ENCODE measurements at regions not wholly inside any gene's neighbourhood (a gene's known extent, or its start where the extent isn't known, plus 50 kb on each side); places are given as distances from the start of the nearest gene placed in this dataset.
"Not testable (repeated sequence)": the region's sequence is repeated elsewhere in the genome, so short reads cannot be mapped to it uniquely, and the experiment has no call there.

DNA sequence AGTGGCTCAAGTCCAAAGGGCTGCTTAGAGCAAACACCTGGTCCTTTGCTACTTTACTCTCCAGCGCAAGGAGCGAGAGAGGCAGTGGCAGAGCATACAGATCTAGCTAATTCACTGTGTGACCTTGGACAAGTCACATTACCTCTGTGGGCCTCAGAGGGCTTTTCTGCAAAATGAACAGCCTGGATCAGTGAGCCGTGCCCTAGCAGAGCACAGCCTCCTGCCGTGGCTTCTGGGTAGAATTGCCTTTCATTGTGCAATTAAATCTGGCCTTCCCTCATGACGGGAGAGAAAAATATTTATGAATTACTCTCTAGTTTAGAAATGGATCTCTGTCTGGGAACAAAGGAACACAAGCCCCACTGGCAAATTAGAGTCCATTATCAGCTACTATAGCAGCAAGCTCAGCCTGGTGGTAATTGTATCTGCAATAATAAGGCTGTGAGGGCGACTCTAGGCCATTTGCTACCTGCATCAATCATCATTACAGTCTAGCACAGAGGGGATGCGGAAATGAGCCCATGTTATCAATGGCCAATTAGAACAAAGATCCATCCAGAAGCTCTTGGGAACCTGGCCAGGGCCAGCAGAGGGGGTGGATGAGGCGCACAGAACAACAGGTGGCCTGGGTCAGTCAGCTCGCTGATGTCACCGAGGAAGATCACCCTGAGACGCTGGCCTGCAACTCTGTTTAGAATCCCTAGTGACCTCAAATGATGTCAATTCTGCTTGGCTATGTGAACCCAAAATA is 114.2 kb upstream of the LY86 start:
- DNase-seq, result no peak

GRCh38 chr6:6479785-6480184 is 108.7 kb upstream of the LY86 start:
- DNase-seq, result no peak

GRCh38 chr6:6482256-6482655 is 106.3 kb upstream of the LY86 start:
- DNase-seq, result no peak

DNA sequence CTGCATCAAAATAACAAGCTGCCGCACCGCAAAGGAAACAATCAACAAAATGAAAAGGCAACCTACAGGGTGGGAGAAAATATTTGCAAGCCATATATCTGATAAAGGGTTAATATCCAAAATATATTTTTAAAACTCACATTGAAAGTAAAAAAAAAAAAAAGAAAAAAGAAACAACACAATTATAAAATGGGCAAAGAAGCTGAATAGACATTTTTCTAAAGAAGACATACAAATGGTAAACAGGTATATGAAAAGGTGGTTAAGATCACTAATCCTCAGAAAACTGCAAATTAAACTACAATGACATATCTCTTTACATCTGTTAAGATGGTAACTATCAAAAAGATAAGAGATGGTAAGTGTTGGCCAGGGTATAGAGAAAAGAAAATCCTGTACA is 105.4 kb upstream of the LY86 start:
- no peak for DNase-seq

- DNase-seq, result no peak
Measured at GRCh38 chr6:6483733-6484132, 104.8 kb upstream of the LY86 start.

GRCh38 chr6:6484681-6485080 is 103.8 kb upstream of the LY86 start:
- DNase-seq, result no peak

GRCh38 chr6:6486595-6486994 is 101.9 kb upstream of the LY86 start:
- no peak for DNase-seq

DNA sequence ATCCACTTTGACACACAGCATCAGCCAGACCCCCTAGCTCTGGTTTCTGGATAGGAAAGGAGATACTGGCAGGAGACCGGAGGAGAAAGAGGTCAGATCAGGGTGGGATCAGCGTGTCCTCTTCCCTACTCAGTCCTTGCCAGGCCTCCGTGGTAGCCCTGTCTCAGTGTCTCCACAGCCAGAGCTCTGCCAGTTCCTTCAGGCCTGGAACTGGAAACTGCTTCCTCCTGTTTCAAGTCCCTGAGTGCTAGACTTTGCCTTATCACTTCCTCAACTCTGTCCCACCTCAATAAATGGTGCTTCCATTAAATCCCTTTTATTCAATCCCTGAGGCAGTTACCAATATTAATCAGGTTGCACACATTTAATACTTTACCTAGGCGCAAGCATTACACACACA is 96.8 kb upstream of the LY86 start:
- DNase-seq, result no peak

DNA sequence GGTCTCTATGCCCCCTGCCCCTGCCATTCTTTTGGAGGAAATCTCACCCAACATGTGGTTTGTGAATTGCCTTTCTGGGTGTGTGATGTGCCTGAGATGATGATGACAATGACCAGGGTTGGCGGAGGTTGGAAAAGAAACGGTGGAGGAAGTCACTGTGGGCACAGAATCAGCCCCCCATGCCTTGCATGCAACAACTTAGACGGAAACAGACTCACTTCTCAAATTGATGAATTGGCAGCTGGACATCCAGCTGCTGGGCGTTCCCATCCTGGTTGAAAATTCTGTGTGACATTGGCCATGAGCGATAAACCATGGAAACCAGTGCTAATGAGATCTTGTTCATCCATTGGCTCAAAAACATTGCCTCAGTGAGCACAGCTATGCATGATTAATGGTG is 95.8 kb upstream of the LY86 start:
- no peak for DNase-seq

DNA sequence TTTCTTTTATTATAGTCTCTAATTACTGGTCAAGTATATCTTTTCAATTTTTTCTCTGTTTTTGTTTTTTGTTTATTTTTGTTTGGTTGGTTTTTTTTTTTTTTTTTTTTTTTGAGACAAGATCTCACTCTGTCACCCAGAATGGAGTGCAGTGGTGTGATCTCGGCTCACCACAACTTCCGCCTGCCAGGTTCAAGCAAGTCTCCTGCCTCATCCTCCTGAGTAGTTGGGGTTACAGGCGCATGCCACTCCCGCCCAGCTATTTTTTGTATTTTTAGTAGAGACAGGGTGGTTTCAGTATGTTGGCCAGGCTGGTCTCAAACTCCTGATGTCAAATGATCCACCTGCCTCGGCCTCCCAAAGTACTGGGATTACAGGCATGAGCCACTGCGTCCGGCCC is 94.4 kb upstream of the LY86 start:
- DNase-seq, result not testable (repeated sequence)

DNA sequence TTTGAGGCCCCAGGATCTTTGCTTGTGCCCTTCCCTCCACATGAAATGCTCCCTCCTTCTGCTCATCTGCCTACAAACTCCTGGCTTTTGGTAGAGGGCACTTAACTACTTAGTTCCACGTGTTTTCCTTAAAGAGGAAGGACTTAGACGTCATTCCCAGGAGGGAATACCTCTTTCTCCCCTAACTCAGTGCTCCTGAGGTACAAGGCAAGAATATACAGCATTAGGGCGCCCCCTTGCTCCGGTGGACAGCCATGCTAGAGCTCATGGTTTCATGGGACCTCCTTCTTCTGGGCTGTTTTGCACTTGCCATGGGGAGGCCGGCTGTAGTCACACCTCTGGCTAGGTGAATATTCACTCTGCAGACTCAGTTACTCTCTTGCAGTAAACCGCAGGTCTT is 93.8 kb upstream of the LY86 start:
- peak in 2 of 56 donors; percentile 5 for DNase-seq

- no peak for DNase-seq
Measured at GRCh38 chr6:6495851-6496250, 92.7 kb upstream of the LY86 start.

- DNase-seq, result no peak
Measured at GRCh38 chr6:6497541-6497940, 91.0 kb upstream of the LY86 start.

- DNase-seq, result no peak
Measured at GRCh38 chr6:6497976-6498375, 90.5 kb upstream of the LY86 start.

DNA sequence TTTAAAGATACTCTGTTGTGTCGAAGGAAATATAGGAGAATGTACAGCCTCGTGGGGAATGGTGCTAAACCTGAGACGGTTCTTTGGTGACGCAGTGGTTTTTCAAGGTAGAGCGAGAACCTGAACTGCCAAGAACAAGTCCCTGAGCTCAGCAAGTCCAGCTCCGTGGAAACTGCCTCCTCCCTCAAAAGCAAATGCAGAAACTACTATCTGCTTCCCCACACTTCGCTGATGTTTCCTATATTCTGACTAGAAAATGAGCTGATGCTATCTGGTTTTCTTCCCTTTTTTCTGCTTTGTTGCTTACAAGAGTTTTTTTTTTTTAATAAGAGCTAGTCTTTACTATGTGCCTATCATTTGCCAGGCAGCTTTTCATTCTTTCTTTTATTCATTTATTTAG is 85.3 kb upstream of the LY86 start:
- no peak for DNase-seq

GRCh38 chr6:6505111-6505510 is 83.4 kb upstream of the LY86 start:
- DNase-seq, result no peak

GRCh38 chr6:6508643-6509042 is 79.9 kb upstream of the LY86 start:
- DNase-seq, result no peak

- DNase-seq, result no peak
Measured at GRCh38 chr6:6509284-6509683, 79.2 kb upstream of the LY86 start.

GRCh38 chr6:6512711-6513110 is 75.8 kb upstream of the LY86 start:
- DNase-seq, result no peak

GRCh38 chr6:6515691-6516607 is 72.6 kb upstream of the LY86 start:
- DNase-seq, result peak in 12 of 56 donors; percentile 7 to 57 (median 18)

GRCh38 chr6:6516666-6517458 is 71.7 kb upstream of the LY86 start:
- peak in 2 of 56 donors; percentile 4 to 8 for DNase-seq
